ENCODE measurements at regions not wholly inside any gene's neighbourhood (a gene's known extent, or its start where the extent isn't known, plus 50 kb on each side); places are given as distances from the start of the nearest gene placed in this dataset.
"Not testable (repeated sequence)": the region's sequence is repeated elsewhere in the genome, so short reads cannot be mapped to it uniquely, and the experiment has no call there.

GRCh38 chrX:128676651-128677050, 624.4 kb upstream of the ACTRT1 start:
- H3K27ac Mint-ChIP-seq (ENCODE audit: low read depth): no peak overlapping the region
- no peaks in the 10 kb centered on the region for H3K9me3 Mint-ChIP-seq
- no peak overlapping the region for H3K4me3 Mint-ChIP-seq
- H3K36me3 Mint-ChIP-seq (ENCODE audit: insufficient read depth): peaks cover 2% of the 10 kb centered on the region
- no peaks in the 10 kb centered on the region for H3K27me3 Mint-ChIP-seq
- no peaks in the 10 kb centered on the region for H3K4me1 Mint-ChIP-seq
- ATAC-seq (replicated peaks; ENCODE audit: extremely low read depth, poor library complexity, severe bottlenecking) (no peak), DNase-seq (ENCODE audit: low spot score in 2 of 2) (no peak)

- not testable (repeated sequence) for H3K27me3 Mint-ChIP-seq; DNase-seq (ENCODE audit: low spot score in 2 of 2); H3K4me3 Mint-ChIP-seq; H3K36me3 Mint-ChIP-seq (ENCODE audit: insufficient read depth); H3K9me3 Mint-ChIP-seq; H3K27ac Mint-ChIP-seq (ENCODE audit: low read depth); ATAC-seq (replicated peaks; ENCODE audit: extremely low read depth, poor library complexity, severe bottlenecking); H3K4me1 Mint-ChIP-seq
These were observed 622.3 kb upstream of the ACTRT1 start for GRCh38 chrX:128674326-128675086.

- no peaks in the 10 kb centered on the region for H3K4me1 Mint-ChIP-seq
- no peak overlapping the region for H3K27ac Mint-ChIP-seq (ENCODE audit: low read depth)
- no peak overlapping the region for H3K4me3 Mint-ChIP-seq
- H3K36me3 Mint-ChIP-seq (ENCODE audit: insufficient read depth): no peaks in the 10 kb centered on the region
- no peaks in the 10 kb centered on the region for H3K27me3 Mint-ChIP-seq
- no peak for ATAC-seq (replicated peaks; ENCODE audit: extremely low read depth, poor library complexity, severe bottlenecking)
- DNase-seq (ENCODE audit: low spot score in 2 of 2): no peak
- H3K9me3 Mint-ChIP-seq: no peaks in the 10 kb centered on the region
These were observed 612.0 kb upstream of the ACTRT1 start for GRCh38 chrX:128664211-128664610.

- no peak for ATAC-seq (replicated peaks; ENCODE audit: extremely low read depth, poor library complexity, severe bottlenecking)
- no peak overlapping the region for H3K4me3 Mint-ChIP-seq
- H3K27me3 Mint-ChIP-seq: no peaks in the 10 kb centered on the region
- peaks cover 1% of the 10 kb centered on the region for H3K36me3 Mint-ChIP-seq (ENCODE audit: insufficient read depth)
- H3K27ac Mint-ChIP-seq (ENCODE audit: low read depth): no peak overlapping the region
- no peaks in the 10 kb centered on the region for H3K9me3 Mint-ChIP-seq
- H3K4me1 Mint-ChIP-seq: no peaks in the 10 kb centered on the region
- no peak for DNase-seq (ENCODE audit: low spot score in 2 of 2)
These were observed 601.4 kb upstream of the ACTRT1 start for GRCh38 chrX:128653524-128654060.

GRCh38 chrX:128650326-128650725, 598.1 kb upstream of the ACTRT1 start:
- Mint-ChIP-seq H3K27me3 (no peaks in the 10 kb centered on the region), H3K4me3 (no peak overlapping the region), H3K4me1 (no peaks in the 10 kb centered on the region), H3K9me3 (peaks cover 6% of the 10 kb centered on the region), H3K27ac (ENCODE audit: low read depth) (no peak overlapping the region), H3K36me3 (ENCODE audit: insufficient read depth) (peaks cover 1% of the 10 kb centered on the region)
- no peak for ATAC-seq (replicated peaks; ENCODE audit: extremely low read depth, poor library complexity, severe bottlenecking)
- no peak for DNase-seq (ENCODE audit: low spot score in 2 of 2)

- Mint-ChIP-seq H3K36me3 (ENCODE audit: insufficient read depth) (no peaks in the 10 kb centered on the region), H3K27ac (ENCODE audit: low read depth) (no peak overlapping the region), H3K27me3 (no peaks in the 10 kb centered on the region), H3K4me1 (no peaks in the 10 kb centered on the region), H3K4me3 (no peak overlapping the region), H3K9me3 (no peaks in the 10 kb centered on the region)
- DNase-seq (ENCODE audit: low spot score in 2 of 2): no peak
- no peak for ATAC-seq (replicated peaks; ENCODE audit: extremely low read depth, poor library complexity, severe bottlenecking)
These were observed 582.6 kb upstream of the ACTRT1 start for GRCh38 chrX:128634754-128635153.

- H3K9me3 Mint-ChIP-seq: no peaks in the 10 kb centered on the region
- ATAC-seq (replicated peaks; ENCODE audit: extremely low read depth, poor library complexity, severe bottlenecking): no peak
- H3K4me3 Mint-ChIP-seq: no peak overlapping the region
- no peak overlapping the region for H3K27ac Mint-ChIP-seq (ENCODE audit: low read depth)
- H3K36me3 Mint-ChIP-seq (ENCODE audit: insufficient read depth): no peaks in the 10 kb centered on the region
- DNase-seq (ENCODE audit: low spot score in 2 of 2): no peak
- no peaks in the 10 kb centered on the region for H3K4me1 Mint-ChIP-seq
- H3K27me3 Mint-ChIP-seq: no peaks in the 10 kb centered on the region
These were observed 571.2 kb upstream of the ACTRT1 start for GRCh38 chrX:128623361-128623760.

- H3K9me3 Mint-ChIP-seq: no peaks in the 10 kb centered on the region
- ATAC-seq (replicated peaks; ENCODE audit: extremely low read depth, poor library complexity, severe bottlenecking): no peak
- no peaks in the 10 kb centered on the region for H3K27me3 Mint-ChIP-seq
- no peak for DNase-seq (ENCODE audit: low spot score in 2 of 2)
- H3K4me1 Mint-ChIP-seq: no peaks in the 10 kb centered on the region
- H3K4me3 Mint-ChIP-seq: no peak overlapping the region
- H3K27ac Mint-ChIP-seq (ENCODE audit: low read depth): no peak overlapping the region
- no peaks in the 10 kb centered on the region for H3K36me3 Mint-ChIP-seq (ENCODE audit: insufficient read depth)
These were observed 570.1 kb upstream of the ACTRT1 start for GRCh38 chrX:128622296-128622695.

GRCh38 chrX:128619490-128619889, 567.3 kb upstream of the ACTRT1 start:
- no peaks in the 10 kb centered on the region for H3K27me3 Mint-ChIP-seq
- no peaks in the 10 kb centered on the region for H3K9me3 Mint-ChIP-seq
- no peak overlapping the region for H3K4me3 Mint-ChIP-seq
- ATAC-seq (replicated peaks; ENCODE audit: extremely low read depth, poor library complexity, severe bottlenecking): no peak
- no peak overlapping the region for H3K27ac Mint-ChIP-seq (ENCODE audit: low read depth)
- H3K4me1 Mint-ChIP-seq: no peaks in the 10 kb centered on the region
- no peak for DNase-seq (ENCODE audit: low spot score in 2 of 2)
- no peaks in the 10 kb centered on the region for H3K36me3 Mint-ChIP-seq (ENCODE audit: insufficient read depth)

- no peaks in the 10 kb centered on the region for H3K9me3 Mint-ChIP-seq
- ATAC-seq (replicated peaks; ENCODE audit: extremely low read depth, poor library complexity, severe bottlenecking): no peak
- no peaks in the 10 kb centered on the region for H3K36me3 Mint-ChIP-seq (ENCODE audit: insufficient read depth)
- H3K27me3 Mint-ChIP-seq: no peaks in the 10 kb centered on the region
- H3K4me1 Mint-ChIP-seq: no peaks in the 10 kb centered on the region
- DNase-seq (ENCODE audit: low spot score in 2 of 2): no peak
- H3K4me3 Mint-ChIP-seq: no peak overlapping the region
- H3K27ac Mint-ChIP-seq (ENCODE audit: low read depth): no peak overlapping the region
These were observed 564.7 kb upstream of the ACTRT1 start for GRCh38 chrX:128616933-128617332.

- not testable (repeated sequence) for H3K4me1 Mint-ChIP-seq; H3K27ac Mint-ChIP-seq (ENCODE audit: low read depth); H3K27me3 Mint-ChIP-seq; DNase-seq (ENCODE audit: low spot score in 2 of 2); ATAC-seq (replicated peaks; ENCODE audit: extremely low read depth, poor library complexity, severe bottlenecking); H3K4me3 Mint-ChIP-seq; H3K9me3 Mint-ChIP-seq; H3K36me3 Mint-ChIP-seq (ENCODE audit: insufficient read depth)
These were observed 554.6 kb upstream of the ACTRT1 start for GRCh38 chrX:128606817-128607216.

GRCh38 chrX:128606357-128606756, 554.2 kb upstream of the ACTRT1 start:
- not testable (repeated sequence) for H3K27me3 Mint-ChIP-seq; ATAC-seq (replicated peaks; ENCODE audit: extremely low read depth, poor library complexity, severe bottlenecking); H3K36me3 Mint-ChIP-seq (ENCODE audit: insufficient read depth); H3K27ac Mint-ChIP-seq (ENCODE audit: low read depth); DNase-seq (ENCODE audit: low spot score in 2 of 2); H3K9me3 Mint-ChIP-seq; H3K4me1 Mint-ChIP-seq; H3K4me3 Mint-ChIP-seq

GRCh38 chrX:128601706-128602105, 549.5 kb upstream of the ACTRT1 start:
- H3K4me3 Mint-ChIP-seq: no peak overlapping the region
- H3K9me3 Mint-ChIP-seq: peaks cover 7% of the 10 kb centered on the region
- ATAC-seq (replicated peaks; ENCODE audit: extremely low read depth, poor library complexity, severe bottlenecking) (no peak), DNase-seq (ENCODE audit: low spot score in 2 of 2) (no peak)
- no peaks in the 10 kb centered on the region for H3K4me1 Mint-ChIP-seq
- no peaks in the 10 kb centered on the region for H3K27me3 Mint-ChIP-seq
- H3K27ac Mint-ChIP-seq (ENCODE audit: low read depth): no peak overlapping the region
- H3K36me3 Mint-ChIP-seq (ENCODE audit: insufficient read depth): no peaks in the 10 kb centered on the region

Measured in central memory CD8-positive, alpha-beta T cell (primary cell).